HG03103 (cell line): ENCODE measurements at regions not wholly inside any gene's neighbourhood (a gene's known extent, or its start where the extent isn't known, plus 50 kb on each side); places are given as distances from the start of the nearest gene placed in this dataset.

Source experiments
- ATAC-seq: cut with Tn5 transposase; IDR thresholded peaks from one replicate; pipeline ENCODE4 v1.9.1; 2021; ENCODE audit warnings: low read depth; ENCODE audit not compliant: unreplicated experiment

- ATAC-seq, result no peak
Observed at GRCh38 chr6:128827675-128828464, 55.1 kb upstream of the LAMA2 start.

DNA sequence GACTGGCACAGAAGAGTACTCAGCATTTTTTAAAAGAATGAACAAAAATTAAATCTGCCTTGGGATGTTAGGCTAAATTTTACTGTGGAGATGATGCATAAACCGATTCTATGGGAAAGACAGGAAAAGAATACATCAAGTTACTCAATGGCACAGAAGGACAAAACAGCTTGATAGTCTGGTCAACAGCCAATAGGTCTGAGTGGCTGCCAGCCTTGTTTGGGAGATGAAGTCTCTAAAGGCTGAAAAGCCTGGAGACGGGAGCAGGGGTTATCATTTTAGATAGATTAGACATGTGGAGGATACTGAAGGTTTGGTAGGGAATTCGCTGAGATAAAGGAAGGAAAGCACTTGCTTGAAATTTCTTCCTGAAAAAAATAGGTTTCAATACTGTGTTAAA is 56.3 kb upstream of the LAMA2 start:
- ATAC-seq, result no peak

DNA sequence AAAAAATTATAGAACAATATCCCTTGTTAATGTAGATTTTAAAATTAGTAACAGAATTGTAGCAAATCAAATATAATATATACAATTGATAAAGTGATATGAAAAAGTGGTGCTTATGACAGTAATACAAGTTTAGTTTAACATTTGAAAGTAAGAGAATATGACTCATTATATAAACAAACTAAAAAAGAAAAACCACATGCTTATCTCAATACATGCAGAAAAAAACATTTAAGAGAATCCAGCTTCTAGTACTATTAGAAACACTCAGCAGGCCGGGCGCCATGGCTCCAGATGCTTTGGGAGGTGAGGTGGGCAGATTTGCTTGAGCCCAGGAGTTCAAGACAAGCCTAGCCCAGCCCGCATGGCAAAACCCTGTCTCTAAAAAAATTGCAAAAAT is 60.7 kb upstream of the LAMA2 start:
- ATAC-seq, result no peak

DNA sequence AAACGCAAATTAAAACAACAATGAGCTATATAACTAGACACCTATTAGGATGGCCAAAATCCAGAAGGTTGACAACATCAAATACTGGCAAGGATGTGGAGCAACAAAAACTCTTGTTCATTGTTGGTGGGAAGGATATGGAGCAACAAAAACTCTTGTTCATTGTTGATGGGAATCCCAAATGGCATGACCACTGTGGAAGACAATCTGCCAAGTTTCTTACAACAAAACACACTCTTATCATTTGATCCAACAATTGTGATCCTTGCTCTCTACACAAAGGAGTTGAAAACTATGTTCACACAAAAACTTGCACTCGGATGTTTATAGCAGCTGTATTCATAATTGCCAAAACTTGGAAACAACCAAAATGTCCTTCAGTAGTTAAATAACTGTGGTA is 61.8 kb upstream of the LAMA2 start:
- ATAC-seq, result no peak

DNA sequence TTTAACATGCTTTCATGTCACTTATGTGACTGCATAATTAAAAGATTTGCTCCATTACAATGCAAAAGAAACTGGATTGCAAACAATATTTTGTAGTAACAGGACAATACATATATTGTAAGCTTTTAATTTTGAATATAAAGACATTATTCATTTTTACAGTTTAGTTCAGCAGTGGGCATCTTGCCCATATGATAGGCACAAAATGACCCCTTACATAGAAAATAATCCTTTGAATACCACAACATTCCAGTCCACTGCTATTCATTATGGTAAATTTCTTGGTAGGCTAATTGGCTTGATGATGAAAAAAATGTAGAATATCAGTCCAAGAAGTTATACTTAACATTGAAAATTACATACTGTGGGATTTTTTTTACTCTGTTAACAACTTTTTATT is 74.1 kb upstream of the LAMA2 start:
- ATAC-seq, result no peak

- no peak for ATAC-seq
Observed at GRCh38 chr6:128807577-128807976, 75.4 kb upstream of the LAMA2 start.

DNA sequence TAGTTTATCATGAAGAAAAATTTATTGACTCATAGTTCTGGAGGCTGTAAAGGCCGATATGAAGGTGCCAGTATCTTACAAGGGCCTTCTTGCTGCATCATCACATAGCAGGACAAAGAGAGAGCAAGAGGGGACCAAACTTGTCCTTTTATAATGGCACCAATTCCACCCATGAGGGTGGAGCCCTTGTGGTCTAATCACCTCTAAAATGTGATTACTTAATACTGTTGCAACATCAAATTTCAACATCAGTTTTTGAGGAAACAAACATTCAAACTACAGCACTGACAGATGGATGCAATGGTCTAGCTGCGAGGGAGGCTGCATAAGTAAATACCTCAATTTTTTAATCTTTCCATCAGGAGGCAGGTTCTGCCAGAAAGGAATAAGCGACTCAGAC is 76.7 kb upstream of the LAMA2 start:
- no peak for ATAC-seq

- no peak for ATAC-seq
Observed at GRCh38 chr6:128803911-128804310, 79.0 kb upstream of the LAMA2 start.

DNA sequence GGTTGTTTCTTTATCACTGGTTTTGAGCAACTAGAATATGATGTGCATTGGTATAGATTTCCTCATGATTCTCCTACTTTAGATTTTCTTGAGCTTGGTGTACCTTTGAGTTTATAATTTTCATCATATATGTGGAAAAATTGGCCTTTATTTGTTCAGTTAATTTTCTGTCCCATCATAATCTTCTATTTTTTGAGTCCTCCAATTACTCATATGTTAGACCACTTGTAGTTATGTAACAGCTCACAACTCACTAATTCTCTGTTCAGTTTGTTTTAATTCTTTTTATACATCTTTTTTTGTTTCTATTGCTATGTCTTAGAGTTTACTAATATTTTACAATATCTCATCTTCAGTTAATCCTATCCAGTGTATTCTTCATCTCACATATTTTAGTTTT is 81.3 kb upstream of the LAMA2 start:
- ATAC-seq, result no peak

DNA sequence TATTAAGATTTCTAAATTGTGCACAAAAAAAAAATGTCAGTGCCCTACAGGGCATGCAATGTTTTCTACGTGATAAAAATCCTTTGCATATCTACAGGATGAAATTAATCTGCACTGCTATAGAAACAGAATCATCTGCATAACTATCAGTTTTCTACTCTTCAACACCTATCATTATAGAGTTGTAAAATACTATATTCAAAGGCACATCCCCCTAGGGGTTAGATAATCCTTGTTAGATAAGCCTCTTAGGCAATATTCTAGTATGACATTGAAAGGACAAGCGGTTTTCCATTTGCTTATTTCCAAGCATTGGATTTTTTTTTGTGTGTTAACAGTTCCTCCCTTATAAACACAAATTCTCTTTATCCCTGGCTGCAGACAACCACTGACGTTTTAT is 98.7 kb upstream of the LAMA2 start:
- ATAC-seq, result no peak

- ATAC-seq, result no peak
Observed at GRCh38 chr6:128768187-128768586, 114.8 kb upstream of the LAMA2 start.

DNA sequence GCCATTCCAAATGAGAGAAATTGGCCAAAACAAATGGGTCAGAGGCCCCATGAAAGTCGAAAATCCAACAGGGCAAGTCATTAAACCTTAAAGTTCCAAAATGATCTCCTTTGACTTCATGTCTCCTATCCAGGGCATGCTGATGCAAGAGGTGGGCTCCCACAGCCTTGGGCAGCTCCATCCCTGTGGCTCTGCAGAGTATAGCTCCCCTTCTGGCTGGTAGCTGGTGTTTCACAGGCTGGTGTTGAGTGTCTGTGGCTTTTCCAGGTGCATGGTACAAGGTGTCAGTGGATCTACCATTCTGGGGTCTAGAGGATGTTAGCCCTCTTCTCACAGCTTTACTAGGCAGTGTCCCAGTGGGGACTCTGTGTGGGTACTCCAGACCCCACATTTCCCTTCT is 115.2 kb upstream of the LAMA2 start:
- no peak for ATAC-seq

DNA sequence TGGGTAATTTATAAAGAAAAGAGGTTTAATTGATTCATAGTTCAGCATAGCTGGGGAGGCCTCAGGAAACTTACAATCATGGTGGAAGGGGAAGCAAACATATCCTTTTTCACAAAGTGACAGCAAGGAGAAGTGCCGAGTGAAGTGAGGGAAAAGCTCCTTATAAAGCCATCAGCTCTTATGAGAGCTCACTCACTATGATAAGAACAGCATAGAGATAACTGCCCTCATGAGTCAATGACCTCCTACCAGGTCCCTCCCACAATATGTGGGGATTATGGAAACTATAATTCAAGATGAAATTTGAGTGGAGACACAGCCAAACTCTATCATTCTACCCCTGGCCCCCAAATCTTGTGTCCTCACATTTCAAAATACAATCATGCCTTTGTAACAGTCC is 115.8 kb upstream of the LAMA2 start:
- ATAC-seq, result no peak

- ATAC-seq, result no peak
Observed at GRCh38 chr6:128763599-128764300, 119.2 kb upstream of the LAMA2 start.

- no peak for ATAC-seq
Observed at GRCh38 chr6:128759901-128760300, 123.0 kb upstream of the LAMA2 start.

DNA sequence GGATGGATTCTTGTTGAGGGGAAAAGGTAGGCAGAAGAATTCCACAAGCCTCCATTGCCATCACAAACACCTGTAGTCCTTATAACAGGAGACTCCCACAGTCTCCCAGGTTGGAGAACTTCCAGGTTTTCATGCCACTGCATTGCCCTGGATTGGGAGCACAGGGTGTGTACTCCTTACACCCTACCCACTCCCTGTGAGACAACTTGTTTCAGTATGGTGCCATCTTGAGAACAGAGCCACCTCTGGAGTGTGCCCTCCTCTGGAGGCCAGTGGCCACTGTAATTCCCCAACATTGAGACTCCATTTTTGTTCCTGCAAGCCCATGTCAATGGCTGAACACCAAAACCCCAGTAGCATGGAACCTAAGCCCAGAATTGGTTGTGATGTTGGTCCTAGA is 123.5 kb upstream of the LAMA2 start:
- no peak for ATAC-seq

GRCh38 chr6:128757961-128758360 is 125.0 kb upstream of the LAMA2 start:
- ATAC-seq, result no peak

DNA sequence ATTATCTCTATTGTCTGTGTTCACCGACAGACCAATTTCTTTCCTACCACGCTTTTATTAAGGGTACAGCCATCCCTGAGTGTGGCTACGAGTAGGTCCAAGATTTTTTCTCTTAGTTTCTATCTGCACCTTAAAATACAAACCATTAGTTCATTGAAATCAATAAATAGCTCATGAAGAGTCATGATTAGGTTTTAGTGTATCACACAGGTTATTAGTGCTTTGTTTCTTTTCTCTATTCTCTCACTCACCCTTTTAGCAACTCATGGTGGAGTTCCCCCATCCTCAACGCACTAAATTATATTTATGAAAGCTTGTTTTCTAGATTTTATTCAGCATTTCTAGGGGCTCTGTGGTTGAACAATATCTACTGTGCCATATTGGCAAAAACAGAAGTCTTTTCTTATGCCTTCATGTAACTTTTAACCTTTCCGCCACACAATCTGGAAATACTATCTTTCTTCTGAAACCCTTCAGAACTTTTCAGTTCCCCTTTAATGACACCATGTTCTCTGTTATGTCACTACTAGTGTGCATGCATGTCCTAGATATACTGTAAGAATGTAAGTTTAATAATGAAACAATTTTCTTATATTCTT is 128.2 kb upstream of the LAMA2 start:
- ATAC-seq, result peak; percentile 94

- ATAC-seq, result no peak
Observed at GRCh38 chr6:128743974-128744765, 138.8 kb upstream of the LAMA2 start.

- no peak for ATAC-seq
Observed at GRCh38 chr6:128742900-128743299, 140.0 kb upstream of the LAMA2 start.

DNA sequence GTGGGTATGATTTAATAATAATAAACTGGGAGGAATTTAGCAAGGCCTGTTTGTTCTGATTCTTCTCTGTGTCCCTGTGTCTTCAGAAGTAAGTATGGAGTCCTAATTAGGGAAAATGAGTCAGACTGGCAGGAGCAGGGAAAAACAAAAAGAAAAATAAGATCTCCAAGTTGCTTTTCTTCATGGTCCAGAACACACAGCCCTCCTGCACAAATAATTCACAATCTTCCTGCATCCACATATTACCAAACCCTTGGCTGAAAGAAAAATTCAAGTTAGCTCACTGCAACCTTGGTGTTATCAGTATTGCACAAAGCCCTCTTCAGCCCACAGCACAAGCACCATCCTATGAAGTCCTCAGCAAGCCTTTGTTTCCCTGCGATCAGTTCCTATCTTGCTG is 142.0 kb upstream of the LAMA2 start:
- ATAC-seq, result no peak
